HG03575 (cell line): ENCODE measurements at regions not wholly inside any gene's neighbourhood (a gene's known extent, or its start where the extent isn't known, plus 50 kb on each side); places are given as distances from the start of the nearest gene placed in this dataset.

Experiments
- ATAC-seq: cut with Tn5 transposase; IDR thresholded peaks from one replicate; pipeline ENCODE4 v1.9.1; 2021; ENCODE audit not compliant: unreplicated experiment, insufficient number of reproducible peaks, low FRiP score; ENCODE audit errors: extremely low read depth

- no peak for ATAC-seq
Observed at GRCh38 chr10:117666166-117666565, 123.6 kb downstream of the EMX2 start.

- no peak for ATAC-seq
Observed at GRCh38 chr10:117666965-117667364, 124.4 kb downstream of the EMX2 start.

- no peak for ATAC-seq
Observed at GRCh38 chr10:117667831-117668230, 125.3 kb downstream of the EMX2 start.

- no peak for ATAC-seq
Observed at GRCh38 chr10:117668327-117669008, 125.9 kb downstream of the EMX2 start.

- ATAC-seq: no peak
Observed at GRCh38 chr10:117669122-117669521, 126.6 kb downstream of the EMX2 start.

GRCh38 chr10:117670116-117670904 is 127.8 kb downstream of the EMX2 start:
- no peak for ATAC-seq

GRCh38 chr10:117673230-117674010 is 130.9 kb downstream of the EMX2 start:
- ATAC-seq: no peak

- no peak for ATAC-seq
Observed at GRCh38 chr10:117674201-117674600, 131.7 kb downstream of the EMX2 start.

- ATAC-seq: no peak
Observed at GRCh38 chr10:117674646-117675045, 132.1 kb downstream of the EMX2 start.

- ATAC-seq: no peak
Observed at GRCh38 chr10:117675514-117676055, 133.0 kb downstream of the EMX2 start.

GRCh38 chr10:117677239-117677638 is 134.7 kb downstream of the EMX2 start:
- no peak for ATAC-seq

- no peak for ATAC-seq
Observed at GRCh38 chr10:117677890-117678500, 135.4 kb downstream of the EMX2 start.

GRCh38 chr10:117680601-117681000 is 138.1 kb downstream of the EMX2 start:
- ATAC-seq: no peak

GRCh38 chr10:117681104-117681503 is 138.6 kb downstream of the EMX2 start:
- ATAC-seq: no peak

GRCh38 chr10:117684046-117684610 is 141.6 kb downstream of the EMX2 start:
- ATAC-seq: no peak

GRCh38 chr10:117684672-117685211 is 142.2 kb downstream of the EMX2 start:
- ATAC-seq: no peak

GRCh38 chr10:117685431-117685830 is 142.9 kb downstream of the EMX2 start:
- ATAC-seq: no peak

GRCh38 chr10:117686606-117687005 is 144.1 kb downstream of the EMX2 start:
- ATAC-seq: no peak

- no peak for ATAC-seq
Observed at GRCh38 chr10:117688358-117688757, 145.8 kb downstream of the EMX2 start.
